Caco-2 (cell line): ENCODE measurements at regions not wholly inside any gene's neighbourhood (a gene's known extent, or its start where the extent isn't known, plus 50 kb on each side); places are given as distances from the start of the nearest gene placed in this dataset.

Experiments
- BruUV-seq: library from RNA; stranded (reverse); fragments of 400-500 nt; replicated peaks from 2 replicates; lab custom pipeline; 2021; lab: Mats Ljungman, UMichigan
- CTCF ChIA-PET: fragments of 300-600 bp; sonication (Branson Sonifier 250); formaldehyde crosslinking; loops from one replicate; lab custom pipeline; 2022; ENCODE audit warnings: antibody characterized with exemption; lab: Charles Lee
- POLR2A ChIA-PET: fragments of 300-600 bp; sonication (Branson Sonifier 250); formaldehyde crosslinking; loops from one replicate; lab custom pipeline; 2022; ENCODE audit warnings: antibody characterized with exemption; lab: Charles Lee
- DNase-seq, 2 experiments: peaks; one replicate each; pipeline versions ENCODE4 v3.0.0 to v3.0.0-alpha.2; 2020 to 2022
- H3K27me3 ChIP-seq: replicated peaks from 2 replicates; pipeline ENCODE4 v1.6.0; 2011; ENCODE audit warnings: low read length; ENCODE audit not compliant: control insufficient read depth, insufficient read depth
- H3K36me3 ChIP-seq: 2 replicates; pipeline ENCODE4 v1.5.1; 2011; ENCODE audit warnings: low read length; ENCODE audit not compliant: control insufficient read depth, insufficient read depth
- H3K4me1 ChIP-seq: fragments of 250-450 bp; sonication (Bioruptor Pico); 2 replicates; pipeline ENCODE4 v1.5.1; 2020; ENCODE audit warnings: mild to moderate bottlenecking
- H3K4me3 ChIP-seq: 2 replicates; pipeline ENCODE4 v1.5.1; 2011; ENCODE audit warnings: low read depth, mild to moderate bottlenecking, control low read depth, low read length
- H3K9me3 ChIP-seq: fragments of 250-450 bp; sonication (Bioruptor Pico); 2 replicates; pipeline ENCODE4 v1.5.1; 2020; ENCODE audit warnings: mild to moderate bottlenecking, moderate library complexity
- H3K27ac Mint-ChIP-seq: one replicate; pipeline ENCODE4 v1.8.0; 2022; ENCODE audit warnings: mixed read lengths; ENCODE audit not compliant: unreplicated experiment
- H3K27me3 Mint-ChIP-seq: one replicate; pipeline ENCODE4 v1.8.0; 2022; ENCODE audit warnings: mixed read lengths; ENCODE audit not compliant: insufficient read depth, unreplicated experiment
- H3K36me3 Mint-ChIP-seq: one replicate; pipeline ENCODE4 v1.8.0; 2022; ENCODE audit warnings: mild to moderate bottlenecking, mixed read lengths; ENCODE audit not compliant: insufficient read depth, unreplicated experiment
- H3K4me1 Mint-ChIP-seq: one replicate; pipeline ENCODE4 v1.8.0; 2022; ENCODE audit warnings: low read depth, mixed read lengths; ENCODE audit not compliant: unreplicated experiment
- H3K4me3 Mint-ChIP-seq: one replicate; pipeline ENCODE4 v1.8.0; 2022; ENCODE audit warnings: mild to moderate bottlenecking, moderate library complexity, mixed read lengths; ENCODE audit not compliant: unreplicated experiment
- H3K9me3 Mint-ChIP-seq: one replicate; pipeline ENCODE4 v1.8.0; 2022; ENCODE audit warnings: mixed read lengths; ENCODE audit not compliant: unreplicated experiment
- intact Hi-C: fragments of 100-400 bp; cut with micrococcal nuclease; formaldehyde crosslinking; loops from one replicate; pipeline ENCODE4 v1.10.0; 2022; ENCODE audit not compliant: unreplicated experiment
- TF ChIP-seq, protein P1 (sequence below), 2 experiments: fragments of 200-600 bp in 1 of 2; IDR thresholded peaks; 1 replicate in 1 of 2; 2 replicates in 1 of 2; pipeline versions ENCODE4 v1.5.1 to v1.8.0; 2011 to 2022; ENCODE audit warnings: antibody characterized with exemption in 1 of 2, control low read depth in 1 of 2, inconsistent platforms in 1 of 2, low read depth in 1 of 2, low read length in 1 of 2, mild to moderate bottlenecking in 1 of 2, moderate library complexity in 1 of 2; ENCODE audit not compliant: insufficient read depth in 1 of 2, severe bottlenecking in 1 of 2, unreplicated experiment in 1 of 2

DNA sequence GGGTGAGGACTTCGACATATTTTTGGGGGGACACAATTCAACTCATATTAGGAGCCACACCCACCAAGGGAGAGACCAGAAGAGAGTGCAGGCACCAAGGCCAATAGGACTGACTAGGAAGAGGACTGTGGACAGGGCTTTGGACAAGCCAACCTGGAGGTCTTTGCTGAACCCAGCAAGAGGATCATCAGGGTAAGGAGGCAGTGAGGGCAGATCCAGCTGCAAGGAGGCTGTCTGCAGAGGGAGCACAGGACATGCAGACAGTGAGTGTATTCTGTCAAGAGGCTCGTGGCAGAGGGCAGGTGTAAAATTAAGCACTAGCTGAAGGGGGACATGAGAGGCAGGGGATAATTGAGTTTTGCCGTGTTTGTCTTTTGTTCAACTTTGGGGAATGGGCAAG, 83.4 kb upstream of the MGMT start:
- Histone ChIP-seq H3K4me3 (no peak overlapping the region), H3K4me1 (no peaks in the 10 kb centered on the region), H3K36me3 (no peaks in the 10 kb centered on the region), H3K9me3 (no peaks in the 10 kb centered on the region), H3K27me3 (no peaks in the 10 kb centered on the region)
- Mint-ChIP-seq H3K27me3 (no peaks in the 10 kb centered on the region), H3K9me3 (peaks cover 19% of the 10 kb centered on the region), H3K4me3 (no peak overlapping the region), H3K27ac (no peak overlapping the region), H3K4me1 (no peaks in the 10 kb centered on the region), H3K36me3 (no peaks in the 10 kb centered on the region)
- TF ChIP-seq, protein P1, sequence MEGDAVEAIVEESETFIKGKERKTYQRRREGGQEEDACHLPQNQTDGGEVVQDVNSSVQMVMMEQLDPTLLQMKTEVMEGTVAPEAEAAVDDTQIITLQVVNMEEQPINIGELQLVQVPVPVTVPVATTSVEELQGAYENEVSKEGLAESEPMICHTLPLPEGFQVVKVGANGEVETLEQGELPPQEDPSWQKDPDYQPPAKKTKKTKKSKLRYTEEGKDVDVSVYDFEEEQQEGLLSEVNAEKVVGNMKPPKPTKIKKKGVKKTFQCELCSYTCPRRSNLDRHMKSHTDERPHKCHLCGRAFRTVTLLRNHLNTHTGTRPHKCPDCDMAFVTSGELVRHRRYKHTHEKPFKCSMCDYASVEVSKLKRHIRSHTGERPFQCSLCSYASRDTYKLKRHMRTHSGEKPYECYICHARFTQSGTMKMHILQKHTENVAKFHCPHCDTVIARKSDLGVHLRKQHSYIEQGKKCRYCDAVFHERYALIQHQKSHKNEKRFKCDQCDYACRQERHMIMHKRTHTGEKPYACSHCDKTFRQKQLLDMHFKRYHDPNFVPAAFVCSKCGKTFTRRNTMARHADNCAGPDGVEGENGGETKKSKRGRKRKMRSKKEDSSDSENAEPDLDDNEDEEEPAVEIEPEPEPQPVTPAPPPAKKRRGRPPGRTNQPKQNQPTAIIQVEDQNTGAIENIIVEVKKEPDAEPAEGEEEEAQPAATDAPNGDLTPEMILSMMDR (IDR thresholded peaks at IDR 0.05; ENCODE audit: insufficient read depth in 1 of 2, low read depth in 1 of 2, low read length in 1 of 2, severe bottlenecking in 1 of 2, unreplicated experiment in 1 of 2), result no peak
- ChIA-PET CTCF (no interaction called here), POLR2A (no interaction called here)
- intact Hi-C loops, result no loop called here
- no peak for DNase-seq
- no TSS peak for BruUV-seq

DNA sequence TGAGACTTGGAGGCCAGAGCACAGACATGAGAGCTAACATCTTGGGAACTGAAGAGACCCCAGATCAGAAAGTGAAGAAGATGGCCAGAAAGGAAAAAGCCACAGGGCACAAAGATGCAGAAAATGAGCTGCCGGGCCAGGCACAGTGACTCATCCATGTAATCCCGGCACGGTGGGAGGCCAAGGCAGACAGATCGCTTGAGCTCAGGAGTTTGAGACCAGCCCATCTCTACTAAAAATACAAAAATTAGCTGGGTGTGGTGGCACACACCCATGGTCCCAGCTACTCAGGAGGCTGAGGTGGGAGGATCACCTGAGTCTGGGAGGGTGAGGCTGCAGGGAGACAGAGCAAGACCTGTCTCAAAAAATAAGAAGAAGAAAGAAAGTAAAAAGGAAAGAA, 81.4 kb upstream of the MGMT start:
- no peaks in the 10 kb centered on the region for H3K27me3 ChIP-seq
- no peak overlapping the region for H3K4me3 Mint-ChIP-seq
- H3K27ac Mint-ChIP-seq, result no peak overlapping the region
- H3K4me3 ChIP-seq, result no peak overlapping the region
- POLR2A ChIA-PET, result no interaction called here
- no peaks in the 10 kb centered on the region for H3K36me3 ChIP-seq
- no peaks in the 10 kb centered on the region for H3K4me1 Mint-ChIP-seq
- no peaks in the 10 kb centered on the region for H3K9me3 ChIP-seq
- DNase-seq, result no peak
- no peaks in the 10 kb centered on the region for H3K4me1 ChIP-seq
- H3K27me3 Mint-ChIP-seq, result no peaks in the 10 kb centered on the region
- H3K36me3 Mint-ChIP-seq, result no peaks in the 10 kb centered on the region
- BruUV-seq, result no TSS peak
- peaks cover 10% of the 10 kb centered on the region for H3K9me3 Mint-ChIP-seq
- CTCF ChIA-PET, result no interaction called here
- TF ChIP-seq, protein P1 (IDR thresholded peaks at IDR 0.05; ENCODE audit: insufficient read depth in 1 of 2, low read depth in 1 of 2, low read length in 1 of 2, severe bottlenecking in 1 of 2, unreplicated experiment in 1 of 2), result no peak
- intact Hi-C loops, result no loop called here

DNA sequence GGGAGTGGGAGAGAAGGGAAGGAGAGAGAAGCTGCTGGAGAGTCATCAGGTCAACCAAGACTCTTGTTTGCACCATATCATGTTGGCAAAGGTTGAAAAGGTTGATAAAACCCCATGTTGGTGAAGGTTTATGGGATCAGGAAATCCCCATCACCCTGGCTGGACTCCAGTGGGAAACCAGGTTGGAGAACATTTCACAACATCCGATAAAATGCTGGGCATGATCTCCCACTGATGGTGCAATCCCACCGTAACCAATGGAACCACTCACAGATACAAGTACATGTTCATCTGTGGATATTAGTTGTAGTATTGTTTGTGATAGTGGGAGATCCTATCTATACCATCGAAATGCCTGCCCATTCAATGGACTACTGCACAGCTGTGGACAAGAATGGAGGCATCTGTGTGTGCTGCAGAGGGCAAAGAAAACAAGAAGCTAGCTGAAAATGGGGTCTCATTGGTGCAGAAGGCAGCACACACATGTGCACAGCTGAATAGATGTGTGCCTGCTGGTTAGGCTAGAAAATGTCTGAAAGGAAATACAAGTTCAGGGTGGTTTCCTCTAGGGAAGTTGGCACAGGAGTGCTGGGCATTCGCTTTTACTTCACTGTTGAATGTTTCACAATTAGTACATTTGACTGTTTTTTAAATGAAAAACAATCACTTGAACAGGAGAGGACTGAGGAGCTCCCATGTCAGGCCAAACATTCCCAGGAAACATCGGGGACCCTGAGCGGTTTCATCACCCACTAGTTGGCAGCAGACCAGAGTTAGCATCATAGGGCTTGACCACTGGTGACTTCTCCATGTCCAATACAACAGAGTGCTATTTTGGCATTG, 80.4 kb upstream of the MGMT start:
- Histone ChIP-seq H3K27me3 (no peaks in the 10 kb centered on the region), H3K36me3 (no peaks in the 10 kb centered on the region), H3K4me3 (no peak overlapping the region), H3K4me1 (no peaks in the 10 kb centered on the region), H3K9me3 (no peaks in the 10 kb centered on the region)
- Mint-ChIP-seq H3K36me3 (no peaks in the 10 kb centered on the region), H3K9me3 (peaks cover 10% of the 10 kb centered on the region), H3K4me3 (no peak overlapping the region), H3K27me3 (no peaks in the 10 kb centered on the region), H3K4me1 (no peaks in the 10 kb centered on the region), H3K27ac (no peak overlapping the region)
- intact Hi-C loops, result no loop called here
- no TSS peak for BruUV-seq
- DNase-seq, result no peak
- CTCF ChIA-PET, result no interaction called here
- POLR2A ChIA-PET, result no interaction called here
- TF ChIP-seq, protein P1 (IDR thresholded peaks at IDR 0.05; ENCODE audit: insufficient read depth in 1 of 2, low read depth in 1 of 2, low read length in 1 of 2, severe bottlenecking in 1 of 2, unreplicated experiment in 1 of 2), result no peak
